Colonic mucosa (tissue), 4 donors: ENCODE measurements at regions not wholly inside any gene's neighbourhood (a gene's known extent, or its start where the extent isn't known, plus 50 kb on each side); places are given as distances from the start of the nearest gene placed in this dataset.
A peak's percentile ranks its signal among the peaks of the same experiment; 100 is the strongest.

ENCODE experiments used
- DNase-seq: peaks from one replicate; pipeline ENCODE4 v3.0.0-alpha.2; 2020
- H3K27ac ChIP-seq: fragments of 200-600 bp; one replicate; pipeline ENCODE4 v1.8.0; 2021
- H3K27me3 ChIP-seq: fragments of 200-600 bp; one replicate; pipeline ENCODE4 v1.8.0; 2021
- H3K36me3 ChIP-seq: fragments of 200-600 bp; one replicate; pipeline ENCODE4 v1.8.0; 2021
- H3K4me1 ChIP-seq: fragments of 200-600 bp; one replicate; pipeline ENCODE4 v1.8.0; 2021; ENCODE audit warnings: mild to moderate bottlenecking
- H3K4me3 ChIP-seq: fragments of 200-600 bp; one replicate; pipeline ENCODE4 v1.8.0; 2021
- H3K9ac ChIP-seq, 2 donors: one replicate each; pipeline ENCODE4 v1.7.0; 2013; ENCODE audit warnings: control low read depth in 2 of 2, low read depth in 2 of 2, low read length in 2 of 2
- H3K9me3 ChIP-seq: fragments of 200-600 bp; one replicate; pipeline ENCODE4 v1.8.0; 2021
- intact Hi-C: fragments of 100-400 bp; cut with DNase I; formaldehyde crosslinking; loops from one replicate; pipeline ENCODE4 v1.14.1; 2022
- TF ChIP-seq, protein P1 (sequence below): fragments of 200-600 bp; IDR thresholded peaks from one replicate; pipeline ENCODE4 v1.8.0; 2022; ENCODE audit warnings: antibody characterized with exemption, mild to moderate bottlenecking
- donor health status: healthy.
- donor health status: DM: no; HTN: no; CAD: no.
- donor health status: DM: no; HTN: no; CAD: no.

- intact Hi-C loops: loop anchor here (10.0 kb wide), 1 partner anchor 531 kb away; no protein-coding TSS in a partner anchor
Measured at GRCh38 chr1:99173900-99174299, 90.4 kb upstream of the PLPPR4 start.

GRCh38 chr1:99176753-99177152, 87.5 kb upstream of the PLPPR4 start:
- intact Hi-C loops: loop anchor here (10.0 kb wide), 1 partner anchor 528 kb away; no protein-coding TSS in a partner anchor
- no peak for DNase-seq
- Histone ChIP-seq H3K36me3 (no peaks in the 10 kb centered on the region), H3K9me3 (no peaks in the 10 kb centered on the region), H3K4me3 (no peak overlapping the region), H3K9ac (no peak overlapping the region), H3K27ac (no peak overlapping the region), H3K27me3 (no peaks in the 10 kb centered on the region), H3K4me1 (no peaks in the 10 kb centered on the region)
- TF ChIP-seq, protein P1, sequence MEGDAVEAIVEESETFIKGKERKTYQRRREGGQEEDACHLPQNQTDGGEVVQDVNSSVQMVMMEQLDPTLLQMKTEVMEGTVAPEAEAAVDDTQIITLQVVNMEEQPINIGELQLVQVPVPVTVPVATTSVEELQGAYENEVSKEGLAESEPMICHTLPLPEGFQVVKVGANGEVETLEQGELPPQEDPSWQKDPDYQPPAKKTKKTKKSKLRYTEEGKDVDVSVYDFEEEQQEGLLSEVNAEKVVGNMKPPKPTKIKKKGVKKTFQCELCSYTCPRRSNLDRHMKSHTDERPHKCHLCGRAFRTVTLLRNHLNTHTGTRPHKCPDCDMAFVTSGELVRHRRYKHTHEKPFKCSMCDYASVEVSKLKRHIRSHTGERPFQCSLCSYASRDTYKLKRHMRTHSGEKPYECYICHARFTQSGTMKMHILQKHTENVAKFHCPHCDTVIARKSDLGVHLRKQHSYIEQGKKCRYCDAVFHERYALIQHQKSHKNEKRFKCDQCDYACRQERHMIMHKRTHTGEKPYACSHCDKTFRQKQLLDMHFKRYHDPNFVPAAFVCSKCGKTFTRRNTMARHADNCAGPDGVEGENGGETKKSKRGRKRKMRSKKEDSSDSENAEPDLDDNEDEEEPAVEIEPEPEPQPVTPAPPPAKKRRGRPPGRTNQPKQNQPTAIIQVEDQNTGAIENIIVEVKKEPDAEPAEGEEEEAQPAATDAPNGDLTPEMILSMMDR: no peak

More at GRCh38 chr1:99173900-99174299, 90.4 kb upstream of the PLPPR4 start:
- Histone ChIP-seq H3K36me3 (no peaks in the 10 kb centered on the region), H3K9me3 (no peaks in the 10 kb centered on the region), H3K27ac (no peak overlapping the region), H3K9ac (no peak overlapping the region), H3K27me3 (no peaks in the 10 kb centered on the region), H3K4me1 (no peaks in the 10 kb centered on the region), H3K4me3 (no peak overlapping the region)
- TF ChIP-seq, protein P1: no peak
- DNase-seq: no peak

DNA sequence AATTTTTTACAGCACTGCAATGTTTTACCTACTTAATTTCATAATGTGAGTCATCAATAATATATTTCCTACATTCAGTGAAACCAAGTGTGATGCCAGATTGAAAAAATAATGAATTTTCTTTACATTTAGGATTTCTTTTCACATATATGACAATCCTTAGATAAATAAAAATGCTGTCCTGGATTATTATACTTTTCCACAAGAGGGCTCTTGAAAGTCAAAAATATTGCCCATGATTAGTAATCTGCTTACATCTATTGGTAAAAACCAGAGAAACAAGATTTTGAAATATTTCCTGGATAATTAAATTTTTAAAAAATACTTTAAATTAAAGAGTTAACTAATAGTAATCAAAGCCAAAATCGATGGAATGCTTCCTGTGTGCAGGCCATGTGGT, 86.8 kb upstream of the PLPPR4 start:
- Histone ChIP-seq H3K9ac (no peak overlapping the region), H3K36me3 (no peaks in the 10 kb centered on the region), H3K27ac (no peak overlapping the region), H3K4me3 (no peak overlapping the region), H3K4me1 (no peaks in the 10 kb centered on the region), H3K9me3 (no peaks in the 10 kb centered on the region), H3K27me3 (no peaks in the 10 kb centered on the region)
- TF ChIP-seq, protein P1: no peak
- intact Hi-C loops: loop anchor here (10.0 kb wide), 1 partner anchor 527 kb away; no protein-coding TSS in a partner anchor
- DNase-seq: no peak

DNA sequence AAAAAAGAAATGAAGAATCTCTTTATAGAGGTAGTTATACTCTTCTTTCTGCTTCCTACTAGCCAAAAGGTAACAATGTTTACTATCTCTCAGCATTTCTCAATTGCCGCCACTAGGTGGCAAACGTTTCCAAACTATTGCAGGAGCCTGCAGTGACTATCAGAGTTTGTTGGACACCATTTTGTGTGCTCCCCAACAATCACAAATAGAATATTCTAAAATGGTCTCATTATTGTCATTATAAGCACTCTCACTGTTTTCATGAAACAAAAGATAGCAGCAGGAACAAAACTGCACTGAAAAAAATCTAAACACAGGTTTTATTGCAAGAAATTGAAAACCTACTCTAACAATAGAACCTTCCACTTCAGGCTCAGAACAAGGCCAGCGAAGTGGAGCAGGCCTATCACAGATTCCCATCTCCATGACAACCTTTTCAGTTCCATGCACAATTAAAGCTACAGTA, 83.9 kb upstream of the PLPPR4 start:
- intact Hi-C loops: loop anchor here (2.0 kb wide), 1 partner anchor 300 kb away; no protein-coding TSS in a partner anchor
- no peaks in the 10 kb centered on the region for H3K9me3 ChIP-seq
- H3K27me3 ChIP-seq: no peaks in the 10 kb centered on the region
- TF ChIP-seq, protein P1: peak; percentile 60
- H3K4me3 ChIP-seq: no peak overlapping the region
- H3K36me3 ChIP-seq: no peaks in the 10 kb centered on the region
- no peaks in the 10 kb centered on the region for H3K4me1 ChIP-seq
- H3K9ac ChIP-seq: no peak overlapping the region
- no peak overlapping the region for H3K27ac ChIP-seq
- DNase-seq: peak; percentile 80

DNA sequence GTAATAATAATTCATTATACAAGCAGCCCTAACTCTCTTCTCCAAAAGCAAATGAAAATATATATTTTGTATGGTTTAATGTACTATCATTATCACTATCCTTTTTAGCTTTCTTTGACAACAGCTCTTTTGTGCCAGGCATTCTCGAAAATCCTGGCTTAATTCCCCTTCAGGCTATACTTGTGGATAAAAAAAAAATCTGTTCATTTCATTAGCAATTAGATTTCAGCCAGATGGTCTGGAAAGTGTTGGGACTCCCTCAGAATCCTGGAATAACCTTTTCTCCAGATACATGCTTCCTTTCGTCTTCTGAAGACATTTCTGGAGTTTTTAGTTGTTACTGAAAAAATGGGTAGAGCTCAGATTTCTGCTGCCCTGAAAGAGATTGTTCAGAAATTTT, 83.4 kb upstream of the PLPPR4 start:
- DNase-seq: no peak
- intact Hi-C loops: loop anchor here (2.0 kb wide), 1 partner anchor 300 kb away; no protein-coding TSS in a partner anchor
- H3K27me3 ChIP-seq: no peaks in the 10 kb centered on the region
- H3K9ac ChIP-seq: no peak overlapping the region
- H3K9me3 ChIP-seq: no peaks in the 10 kb centered on the region
- TF ChIP-seq, protein P1: no peak
- H3K4me1 ChIP-seq: no peaks in the 10 kb centered on the region
- no peak overlapping the region for H3K27ac ChIP-seq
- no peak overlapping the region for H3K4me3 ChIP-seq
- H3K36me3 ChIP-seq: no peaks in the 10 kb centered on the region
